Neural crest cell (in vitro differentiated cells): ENCODE measurements at regions not wholly inside any gene's neighbourhood (a gene's known extent, or its start where the extent isn't known, plus 50 kb on each side); places are given as distances from the start of the nearest gene placed in this dataset.

ENCODE experiments used
- DNase-seq: peaks from one replicate; pipeline ENCODE4 v3.0.0; 2021; ENCODE audit warnings: low read depth, mixed read lengths, low spot score
- H3K27ac Mint-ChIP-seq: one replicate; pipeline ENCODE4 v1.8.0; 2021; ENCODE audit warnings: mild to moderate bottlenecking, mixed read lengths; ENCODE audit not compliant: unreplicated experiment
- H3K27me3 Mint-ChIP-seq: 2 replicates; pipeline ENCODE4 v1.8.0; 2021; ENCODE audit warnings: low read depth, mild to moderate bottlenecking, mixed read lengths
- H3K36me3 Mint-ChIP-seq: 2 replicates; pipeline ENCODE4 v1.8.0; 2021; ENCODE audit warnings: low read depth, mild to moderate bottlenecking, mixed read lengths
- H3K4me1 Mint-ChIP-seq: 2 replicates; pipeline ENCODE4 v1.8.0; 2021; ENCODE audit warnings: mixed read lengths
- H3K4me3 Mint-ChIP-seq: one replicate; pipeline ENCODE4 v1.8.0; 2021; ENCODE audit warnings: mild to moderate bottlenecking, mixed read lengths
- H3K9me3 Mint-ChIP-seq: 2 replicates; pipeline ENCODE4 v1.8.0; 2021; ENCODE audit warnings: mixed read lengths
- TF ChIP-seq, protein P1 (sequence below): fragments of 200-600 bp; sonication (generic); conservative IDR thresholded peaks from 2 replicates; pipeline ENCODE4 v1.5.0; 2021; ENCODE audit warnings: antibody characterized with exemption, mild to moderate bottlenecking

- Mint-ChIP-seq H3K27me3 (no peaks in the 10 kb centered on the region), H3K9me3 (peaks cover 9% of the 10 kb centered on the region), H3K4me3 (no peak overlapping the region), H3K36me3 (peaks cover 12% of the 10 kb centered on the region), H3K4me1 (peaks cover 5% of the 10 kb centered on the region), H3K27ac (no peak overlapping the region)
- TF ChIP-seq, protein P1, sequence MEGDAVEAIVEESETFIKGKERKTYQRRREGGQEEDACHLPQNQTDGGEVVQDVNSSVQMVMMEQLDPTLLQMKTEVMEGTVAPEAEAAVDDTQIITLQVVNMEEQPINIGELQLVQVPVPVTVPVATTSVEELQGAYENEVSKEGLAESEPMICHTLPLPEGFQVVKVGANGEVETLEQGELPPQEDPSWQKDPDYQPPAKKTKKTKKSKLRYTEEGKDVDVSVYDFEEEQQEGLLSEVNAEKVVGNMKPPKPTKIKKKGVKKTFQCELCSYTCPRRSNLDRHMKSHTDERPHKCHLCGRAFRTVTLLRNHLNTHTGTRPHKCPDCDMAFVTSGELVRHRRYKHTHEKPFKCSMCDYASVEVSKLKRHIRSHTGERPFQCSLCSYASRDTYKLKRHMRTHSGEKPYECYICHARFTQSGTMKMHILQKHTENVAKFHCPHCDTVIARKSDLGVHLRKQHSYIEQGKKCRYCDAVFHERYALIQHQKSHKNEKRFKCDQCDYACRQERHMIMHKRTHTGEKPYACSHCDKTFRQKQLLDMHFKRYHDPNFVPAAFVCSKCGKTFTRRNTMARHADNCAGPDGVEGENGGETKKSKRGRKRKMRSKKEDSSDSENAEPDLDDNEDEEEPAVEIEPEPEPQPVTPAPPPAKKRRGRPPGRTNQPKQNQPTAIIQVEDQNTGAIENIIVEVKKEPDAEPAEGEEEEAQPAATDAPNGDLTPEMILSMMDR = no peak
- no peak for DNase-seq
Measured at GRCh38 chr2:207385903-207386302, 143.9 kb upstream of the CREB1 start.

DNA sequence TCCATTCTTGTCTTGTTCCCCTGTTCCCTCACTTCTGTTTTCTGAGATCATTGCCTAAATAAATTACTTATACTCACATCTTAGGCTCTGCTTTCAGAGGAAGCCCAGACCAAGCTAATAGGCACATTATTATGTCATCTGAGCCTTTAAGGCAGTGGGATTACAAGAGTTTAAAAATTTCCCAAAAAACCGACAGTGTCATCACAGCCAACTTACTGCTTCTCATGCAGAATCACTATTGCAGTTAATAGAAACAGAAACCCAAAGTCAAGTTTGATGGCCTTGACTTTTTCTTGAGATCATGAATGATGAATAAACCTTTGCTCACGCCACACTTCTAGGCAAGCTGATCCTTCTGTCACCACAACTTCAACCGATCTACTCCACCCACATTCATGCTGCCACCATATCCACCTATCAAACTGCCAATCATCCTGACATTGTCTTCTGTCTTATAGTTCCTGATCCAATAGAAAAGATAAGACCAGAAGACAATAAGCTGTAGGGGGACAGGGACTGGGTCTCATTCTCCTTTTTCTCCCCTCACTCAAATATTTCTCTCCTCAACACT is 142.7 kb upstream of the CREB1 start:
- no peaks in the 10 kb centered on the region for H3K27me3 Mint-ChIP-seq
- TF ChIP-seq, protein P1 = no peak
- H3K4me3 Mint-ChIP-seq = no peak overlapping the region
- peaks cover 5% of the 10 kb centered on the region for H3K4me1 Mint-ChIP-seq
- peaks cover 5% of the 10 kb centered on the region for H3K9me3 Mint-ChIP-seq
- no peak overlapping the region for H3K27ac Mint-ChIP-seq
- peaks cover 7% of the 10 kb centered on the region for H3K36me3 Mint-ChIP-seq
- DNase-seq = no peak

DNA sequence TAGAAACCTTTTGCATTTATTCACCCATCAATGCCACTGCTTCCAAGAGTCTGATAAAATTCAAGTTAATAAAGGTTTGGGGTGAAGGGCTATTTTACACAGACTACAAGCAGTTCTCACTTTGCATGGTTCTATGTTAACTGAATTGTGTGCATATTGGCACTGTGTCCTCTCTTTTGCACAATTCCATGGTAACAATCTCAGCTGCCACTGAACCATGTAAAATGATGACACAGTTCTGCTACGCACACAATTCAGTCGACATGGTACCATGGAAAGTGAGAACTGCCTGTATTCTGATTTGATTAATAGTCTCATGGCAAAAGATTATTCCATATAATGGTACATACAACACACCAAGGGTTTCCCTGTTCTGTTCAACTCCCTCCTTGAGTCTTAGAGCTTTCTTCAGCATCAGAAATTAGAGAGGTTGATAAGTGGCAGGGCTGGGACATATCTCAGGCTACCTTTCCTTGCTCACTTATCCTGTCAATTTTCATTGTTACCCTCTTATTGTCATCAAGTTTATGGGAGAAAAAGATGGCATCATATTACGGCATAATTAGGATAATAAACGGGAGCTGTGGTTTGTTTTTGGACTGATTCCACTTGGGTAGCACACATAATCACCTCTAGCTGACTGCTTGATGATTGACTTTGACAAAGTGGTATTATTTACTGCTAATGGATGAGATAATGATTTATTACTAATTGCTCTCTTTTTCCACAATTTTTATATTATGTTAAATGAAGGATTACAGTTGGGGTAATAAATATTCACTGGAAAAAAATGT is 139.3 kb upstream of the CREB1 start:
- Mint-ChIP-seq H3K9me3 (peaks cover 7% of the 10 kb centered on the region), H3K4me3 (no peak overlapping the region), H3K27me3 (no peaks in the 10 kb centered on the region), H3K4me1 (peaks cover 5% of the 10 kb centered on the region), H3K27ac (no peak overlapping the region), H3K36me3 (peaks cover 4% of the 10 kb centered on the region)
- DNase-seq = no peak
- TF ChIP-seq, protein P1 = no peak

DNA sequence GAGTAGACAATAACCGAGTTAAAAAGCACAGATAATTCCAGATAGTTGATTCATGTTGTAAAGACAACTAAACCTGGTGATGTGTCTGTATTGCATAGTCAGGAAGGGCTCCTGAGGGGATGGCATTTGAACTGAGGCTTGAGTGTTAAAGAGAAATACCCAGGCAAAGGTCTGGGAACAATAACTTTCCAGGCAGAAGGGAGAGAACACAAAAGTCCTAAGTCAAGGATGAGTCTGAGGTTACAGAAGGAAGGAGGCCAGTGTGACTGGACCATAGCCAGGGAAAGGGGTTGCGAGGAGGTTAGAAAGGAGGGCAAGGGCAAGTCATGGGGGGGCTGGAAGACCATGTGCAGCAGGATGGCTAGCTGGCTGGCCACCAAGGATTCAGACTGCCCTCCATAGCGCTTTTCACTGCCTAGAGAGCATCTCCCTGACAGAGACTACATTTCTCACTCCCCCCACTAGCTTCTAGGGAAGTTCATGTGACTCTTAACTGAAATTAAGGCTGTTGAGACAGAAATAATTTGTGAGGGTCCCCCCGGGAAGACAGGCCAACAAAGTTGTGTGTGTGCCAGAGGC is 135.5 kb upstream of the CREB1 start:
- TF ChIP-seq, protein P1 = no peak
- no peak overlapping the region for H3K4me3 Mint-ChIP-seq
- H3K36me3 Mint-ChIP-seq = peaks cover 4% of the 10 kb centered on the region
- no peak for DNase-seq
- H3K4me1 Mint-ChIP-seq = peaks cover 24% of the 10 kb centered on the region
- no peak overlapping the region for H3K27ac Mint-ChIP-seq
- H3K9me3 Mint-ChIP-seq = peaks cover 9% of the 10 kb centered on the region
- H3K27me3 Mint-ChIP-seq = no peaks in the 10 kb centered on the region

DNA sequence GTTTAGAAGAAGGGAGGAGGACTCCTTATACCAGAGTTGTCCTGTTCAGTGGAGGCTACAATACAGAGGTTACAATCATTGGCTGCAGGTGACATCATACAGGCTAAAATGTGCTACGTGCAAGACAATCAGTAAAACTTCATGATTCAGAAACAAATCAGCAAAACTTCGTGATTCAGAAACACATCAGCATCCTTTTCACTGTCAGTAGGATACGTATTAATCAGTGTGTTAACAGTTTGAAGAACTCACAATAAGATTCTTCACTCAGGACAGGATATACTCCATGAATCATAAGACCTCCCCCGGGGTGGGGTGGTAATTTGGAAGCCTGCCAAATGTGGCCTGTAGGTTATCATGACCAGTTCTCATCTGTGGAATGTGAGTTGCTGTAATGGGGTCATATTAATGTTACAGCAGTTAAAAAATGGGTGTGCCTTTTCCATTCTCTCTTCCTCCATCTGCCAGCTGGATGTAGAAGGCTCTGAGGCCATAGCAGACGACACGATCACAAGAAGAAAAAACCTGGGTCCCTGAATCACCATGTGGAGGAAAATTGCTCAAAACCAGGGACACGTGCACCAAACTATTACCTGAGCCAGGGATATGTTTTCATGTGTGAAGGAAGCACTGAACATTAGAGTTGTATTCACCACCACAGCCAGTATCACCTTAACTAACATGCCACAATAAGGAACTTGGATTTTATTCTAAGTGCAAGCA is 134.8 kb upstream of the CREB1 start:
- H3K4me3 Mint-ChIP-seq = no peak overlapping the region
- peaks cover 4% of the 10 kb centered on the region for H3K36me3 Mint-ChIP-seq
- H3K4me1 Mint-ChIP-seq = peaks cover 30% of the 10 kb centered on the region
- no peak for DNase-seq
- TF ChIP-seq, protein P1 = no peak
- H3K27me3 Mint-ChIP-seq = no peaks in the 10 kb centered on the region
- H3K27ac Mint-ChIP-seq = no peak overlapping the region
- H3K9me3 Mint-ChIP-seq = peaks cover 10% of the 10 kb centered on the region
